ENCODE measurements at regions not wholly inside any gene's neighbourhood (a gene's known extent, or its start where the extent isn't known, plus 50 kb on each side); places are given as distances from the start of the nearest gene placed in this dataset.

- ChIA-PET CTCF (interaction anchor here (0.6 kb wide), 1 partner anchor 16 kb away, joined by 3 read pairs; no protein-coding TSS in a partner anchor), POLR2A (no interaction called here)
- intact Hi-C loops (cut with micrococcal nuclease; ENCODE audit: unreplicated experiment) (no loop called here), in situ Hi-C loops (cut with HindIII; ENCODE audit: low pct_unique_long_range_greater_than_20kb, low sequenced_read_pairs) (no loop called here)
- Histone ChIP-seq H3K27ac (ENCODE audit: low read length) (no peak overlapping the region), H3K27me3 (ENCODE audit: control insufficient read depth, insufficient read depth, low read length) (no peaks in the 10 kb centered on the region), H3K36me3 (ENCODE audit: control insufficient read depth, insufficient read depth, low read length) (no peaks in the 10 kb centered on the region), H3K4me3 (ENCODE audit: low read depth in 2 of 2, low read length in 2 of 2) (no peak overlapping the region), H3K9me3 (ENCODE audit: control insufficient read depth, insufficient read depth, low read depth, low read length) (no peaks in the 10 kb centered on the region), H3K4me1 (ENCODE audit: control insufficient read depth, insufficient read depth, low read length) (no peaks in the 10 kb centered on the region)
- peak; percentile 63; the same call in 1 of the 2 replicates for ATAC-seq
- no peak for DNase-seq (ENCODE audit: low read depth, low spot score)
- TF ChIP-seq SIN3A (IDR thresholded peaks at IDR 0.05; ENCODE audit: borderline replicate concordance, insufficient read depth, low read depth, low read length) (no peak), REST (IDR thresholded peaks at IDR 0.05; ENCODE audit: insufficient read depth in 1 of 2, low read depth in 2 of 2, low read length in 1 of 2) (no peak), TCF7L2 (IDR thresholded peaks at IDR 0.05; ENCODE audit: low read depth, low read length) (no peak), CTCF (IDR thresholded peaks at IDR 0.05) (peak; percentile 40)
- BruUV-seq (replicated peaks) = no TSS peak
Measured at GRCh38 chr12:58247633-58248032, 306.3 kb downstream of the ATP23 start.

- BruUV-seq (replicated peaks) = no TSS peak
Measured at GRCh38 chr12:58248599-58248998, 307.2 kb downstream of the ATP23 start.

More at GRCh38 chr12:58248599-58248998, 307.2 kb downstream of the ATP23 start:
- H3K27me3 ChIP-seq (ENCODE audit: control insufficient read depth, insufficient read depth, low read length) = no peaks in the 10 kb centered on the region
- no peak for DNase-seq (ENCODE audit: low read depth, low spot score)
- in situ Hi-C loops (cut with HindIII; ENCODE audit: low pct_unique_long_range_greater_than_20kb, low sequenced_read_pairs) = no loop called here
- H3K9me3 ChIP-seq (ENCODE audit: control insufficient read depth, insufficient read depth, low read depth, low read length) = no peaks in the 10 kb centered on the region
- intact Hi-C loops (cut with micrococcal nuclease; ENCODE audit: unreplicated experiment) = no loop called here
- no peak overlapping the region for H3K4me3 ChIP-seq (ENCODE audit: low read depth in 2 of 2, low read length in 2 of 2)
- TF ChIP-seq CTCF (IDR thresholded peaks at IDR 0.05) (no peak), SIN3A (IDR thresholded peaks at IDR 0.05; ENCODE audit: borderline replicate concordance, insufficient read depth, low read depth, low read length) (no peak), REST (IDR thresholded peaks at IDR 0.05; ENCODE audit: insufficient read depth in 1 of 2, low read depth in 2 of 2, low read length in 1 of 2) (no peak), POLR2AphosphoS5 (IDR thresholded peaks at IDR 0.05; ENCODE audit: low read depth, low read length) (no peak), TCF7L2 (IDR thresholded peaks at IDR 0.05; ENCODE audit: low read depth, low read length) (no peak)
- ChIA-PET POLR2A (no interaction called here), CTCF (no interaction called here)
- no peak overlapping the region for H3K27ac ChIP-seq (ENCODE audit: low read length)
- ATAC-seq = no peak
- no peaks in the 10 kb centered on the region for H3K4me1 ChIP-seq (ENCODE audit: control insufficient read depth, insufficient read depth, low read length)
- no peaks in the 10 kb centered on the region for H3K36me3 ChIP-seq (ENCODE audit: control insufficient read depth, insufficient read depth, low read length)

Measured in Panc1 (cell line).